CD14-positive monocyte (primary cell): ENCODE measurements at regions not wholly inside any gene's neighbourhood (a gene's known extent, or its start where the extent isn't known, plus 50 kb on each side); places are given as distances from the start of the nearest gene placed in this dataset.

Experiments
- DNase-seq, 3 donors: peaks; one replicate each; pipeline ENCODE4 v3.0.0-alpha.2; 2011 to 2022
- H2AFZ ChIP-seq: 2 replicates; pipeline ENCODE4 v1.6.0; 2012; ENCODE audit warnings: mild to moderate bottlenecking, low read depth, low read length, inconsistent platforms; ENCODE audit not compliant: insufficient read depth, poor library complexity, severe bottlenecking
- H3K27ac ChIP-seq, 2 donors: 1 replicate in 1 of 2; 2 replicates in 1 of 2; pipeline ENCODE4 v1.5.1; 2012 to 2013; ENCODE audit warnings: low read length in 2 of 2, control low read depth in 1 of 2, inconsistent platforms in 1 of 2, low read depth in 1 of 2, mild to moderate bottlenecking in 1 of 2
- H3K27me3 ChIP-seq, 2 donors: one replicate each; pipeline versions ENCODE4 v1.6.0 to v1.6.1; 2011 to 2013; ENCODE audit warnings: low read length in 2 of 2; ENCODE audit not compliant: control insufficient read depth in 2 of 2, insufficient read depth in 2 of 2
- H3K36me3 ChIP-seq, 2 donors: replicated peaks in 1 of 2; 1 replicate in 1 of 2; 2 replicates in 1 of 2; pipeline versions ENCODE4 v1.5.1 to v1.6.1; 2012 to 2013; ENCODE audit warnings: low read length in 2 of 2, control low read depth in 1 of 2, inconsistent platforms in 1 of 2, mild to moderate bottlenecking in 1 of 2; ENCODE audit not compliant: insufficient read depth in 2 of 2, control insufficient read depth in 1 of 2
- H3K4me1 ChIP-seq, 2 donors: 1 replicate in 1 of 2; 2 replicates in 1 of 2; pipeline versions ENCODE4 v1.5.1 to v1.6.1; 2012 to 2013; ENCODE audit warnings: low read length in 2 of 2, control low read depth in 1 of 2, inconsistent platforms in 1 of 2, mild to moderate bottlenecking in 1 of 2, moderate library complexity in 1 of 2; ENCODE audit not compliant: insufficient read depth in 2 of 2, control insufficient read depth in 1 of 2
- H3K4me2 ChIP-seq: replicated peaks from 2 replicates; pipeline ENCODE3; 2012; ENCODE audit warnings: low read length, moderate library complexity, mild to moderate bottlenecking; ENCODE audit not compliant: poor library complexity, severe bottlenecking; ENCODE audit errors: extremely low read depth
- H3K4me3 ChIP-seq, 3 experiments: fragments of 200-600 bp in 1 of 3; sonication (generic) in 1 of 3; replicated peaks in 1 of 3; 1 replicate in 2 of 3; 2 replicates in 1 of 3; pipeline ENCODE4 v1.5.1; 2011 to 2013; ENCODE audit warnings: low read length in 3 of 3, mild to moderate bottlenecking in 3 of 3, control low read depth in 2 of 3, low read depth in 2 of 3, inconsistent platforms in 1 of 3, moderate library complexity in 1 of 3
- H3K79me2 ChIP-seq: 2 replicates; pipeline ENCODE4 v1.6.0; 2012; ENCODE audit warnings: mild to moderate bottlenecking, control low read depth, inconsistent platforms, low read length, moderate library complexity; ENCODE audit not compliant: insufficient read depth
- H3K9ac ChIP-seq: 2 replicates; pipeline ENCODE4 v1.6.0; 2017; ENCODE audit warnings: low read length, mild to moderate bottlenecking; ENCODE audit not compliant: insufficient read depth, poor library complexity, severe bottlenecking
- H3K9me3 ChIP-seq, 2 donors: replicated peaks in 1 of 2; 1 replicate in 1 of 2; 2 replicates in 1 of 2; pipeline versions ENCODE4 v1.5.1 to v1.6.1; 2012 to 2013; ENCODE audit warnings: low read length in 2 of 2, control low read depth in 1 of 2; ENCODE audit not compliant: control insufficient read depth in 1 of 2, insufficient read depth in 1 of 2
- H4K20me1 ChIP-seq: 2 replicates; pipeline ENCODE4 v1.6.0; 2012; ENCODE audit warnings: mild to moderate bottlenecking, low read length, control low read depth, moderate library complexity; ENCODE audit not compliant: insufficient read depth
- H3K27ac Mint-ChIP-seq, 7 donors: one replicate each; pipeline ENCODE4 v1.8.0; 2020; ENCODE audit warnings: mild to moderate bottlenecking in 7 of 7, mixed read lengths in 7 of 7, moderate library complexity in 6 of 7, inconsistent platforms in 2 of 7
- H3K27me3 Mint-ChIP-seq, 3 donors: one replicate each; pipeline ENCODE4 v1.8.0; 2021 to 2022; ENCODE audit warnings: low read depth in 3 of 3, mild to moderate bottlenecking in 3 of 3, mixed read lengths in 3 of 3, moderate library complexity in 3 of 3, inconsistent platforms in 1 of 3
- H3K36me3 Mint-ChIP-seq, 2 donors: one replicate each; pipeline ENCODE4 v1.8.0; 2020; ENCODE audit warnings: mixed read lengths in 2 of 2, inconsistent platforms in 1 of 2, mild to moderate bottlenecking in 1 of 2
- H3K4me1 Mint-ChIP-seq: one replicate; pipeline ENCODE4 v1.8.0; 2020; ENCODE audit warnings: mild to moderate bottlenecking, mixed read lengths
- H3K4me3 Mint-ChIP-seq, 2 donors: one replicate each; pipeline ENCODE4 v1.8.0; 2020; ENCODE audit warnings: mild to moderate bottlenecking in 2 of 2, mixed read lengths in 2 of 2, moderate library complexity in 1 of 2
- H3K9me3 Mint-ChIP-seq, 7 donors: one replicate each; pipeline ENCODE4 v1.8.0; 2020 to 2022; ENCODE audit warnings: mixed read lengths in 7 of 7, mild to moderate bottlenecking in 6 of 7, moderate library complexity in 6 of 7, inconsistent platforms in 2 of 7
- CTCF ChIP-seq: fragments of 200-600 bp; IDR thresholded peaks from one replicate; pipeline ENCODE4 v1.8.0; 2022; ENCODE audit warnings: antibody characterized with exemption, mild to moderate bottlenecking
- WGBS: methylation state at CpG from one replicate; pipeline ENCODE4 v1.1.5; 2013; ENCODE audit warnings: missing lambda C conversion rate; ENCODE audit not compliant: insufficient coverage; 5-methylcytosine and 5-hydroxymethylcytosine counted together
- intact Hi-C, 2 donors: fragments of 100-400 bp; cut with micrococcal nuclease; formaldehyde crosslinking; loops; one replicate each; pipeline versions ENCODE4 v1.15.0 to v1.15.1; 2023

DNA sequence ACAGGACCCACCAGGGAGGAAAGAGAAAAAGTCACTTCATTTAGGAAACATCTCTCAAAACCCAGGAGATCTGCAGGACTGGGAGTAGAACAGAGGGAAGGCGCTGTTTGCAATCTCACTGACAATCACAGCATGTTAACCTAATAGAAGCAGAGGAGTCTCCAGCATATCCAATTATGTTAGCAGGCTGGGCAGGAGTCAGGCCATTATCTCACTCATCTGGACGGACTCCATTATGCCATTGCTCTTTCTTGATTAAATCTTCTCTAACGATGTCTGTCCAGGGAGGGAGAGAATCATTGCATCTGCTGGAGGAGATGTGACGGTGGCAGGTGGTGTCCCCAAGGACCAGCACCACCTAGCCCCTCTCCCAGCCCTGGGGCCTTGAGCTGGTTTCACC, 203.8 kb upstream of the SFSWAP start:
- H3K27ac Mint-ChIP-seq = no peak overlapping the region
- H2AFZ ChIP-seq = no peak overlapping the region
- H3K4me2 ChIP-seq = no peak overlapping the region
- H3K27me3 ChIP-seq = no peaks in the 10 kb centered on the region
- H4K20me1 ChIP-seq = no peaks in the 10 kb centered on the region
- intact Hi-C loops = no loop called here
- WGBS = no CpG with 5 or more reads among the region's 4 CpGs
- H3K36me3 ChIP-seq = no peaks in the 10 kb centered on the region
- H3K4me3 ChIP-seq = no peak overlapping the region
- no peak for TF ChIP-seq CTCF
- no peak overlapping the region for H3K4me3 Mint-ChIP-seq
- no peaks in the 10 kb centered on the region for H3K9me3 ChIP-seq
- H3K36me3 Mint-ChIP-seq = no peaks in the 10 kb centered on the region
- no peak overlapping the region for H3K9ac ChIP-seq
- H3K9me3 Mint-ChIP-seq = peaks cover 0 to 7% (median 0%) of the 10 kb centered on the region in 7 donors
- peaks cover 7 to 14% of the 10 kb centered on the region in 2 donors for H3K4me1 ChIP-seq
- no peak for DNase-seq
- peaks cover 3 to 6% (median 4%) of the 10 kb centered on the region in 3 donors for H3K27me3 Mint-ChIP-seq
- H3K79me2 ChIP-seq = no peaks in the 10 kb centered on the region
- H3K27ac ChIP-seq = no peak overlapping the region
- H3K4me1 Mint-ChIP-seq = peaks cover 10% of the 10 kb centered on the region

GRCh38 chr12:131507881-131508280, 203.0 kb upstream of the SFSWAP start:
- Mint-ChIP-seq H3K4me1 (peaks cover 10% of the 10 kb centered on the region), H3K9me3 (peaks cover 0 to 7% (median 0%) of the 10 kb centered on the region in 7 donors), H3K27me3 (peaks cover 3 to 6% (median 4%) of the 10 kb centered on the region in 3 donors), H3K27ac (no peak overlapping the region), H3K4me3 (no peak overlapping the region), H3K36me3 (no peaks in the 10 kb centered on the region)
- Histone ChIP-seq H3K27ac (no peak overlapping the region), H3K4me1 (peaks cover 7 to 14% of the 10 kb centered on the region in 2 donors), H3K36me3 (no peaks in the 10 kb centered on the region), H3K9ac (no peak overlapping the region), H3K4me3 (no peak overlapping the region), H3K4me2 (no peak overlapping the region), H2AFZ (no peak overlapping the region), H4K20me1 (no peaks in the 10 kb centered on the region), H3K27me3 (no peaks in the 10 kb centered on the region), H3K9me3 (no peaks in the 10 kb centered on the region), H3K79me2 (no peaks in the 10 kb centered on the region)
- WGBS = 71% methylated on average over 4 of the region's 9 CpGs
- no peak for DNase-seq
- TF ChIP-seq CTCF = no peak
- intact Hi-C loops = no loop called here
